MCF 10A (cell line): ENCODE measurements at regions not wholly inside any gene's neighbourhood (a gene's known extent, or its start where the extent isn't known, plus 50 kb on each side); places are given as distances from the start of the nearest gene placed in this dataset.

Source experiments
- BruUV-seq: library from RNA; stranded (reverse); fragments of 400-500 nt; replicated peaks from 2 replicates; lab custom pipeline; 2021; lab: Mats Ljungman, UMichigan
- CTCF ChIA-PET: fragments of 300-600 bp; sonication (Branson Sonifier 250); formaldehyde crosslinking; extraction: SDS; loops from one replicate; lab custom pipeline; 2021; ENCODE audit warnings: antibody characterized with exemption, inconsistent platforms; lab: Yijun Ruan, JAX
- POLR2A ChIA-PET: fragments of 300-600, 350-650 bp; sonication (Branson Sonifier 250); formaldehyde crosslinking; extraction: SDS; loops from one replicate; lab custom pipeline; 2020; ENCODE audit warnings: antibody characterized with exemption, inconsistent platforms; lab: Yijun Ruan, JAX
- DNase-seq: peaks from one replicate; pipeline ENCODE4 v3.0.0-alpha.2; 2018; ENCODE audit not compliant: unreplicated experiment
- H3K27ac Mint-ChIP-seq: one replicate; pipeline ENCODE4 v1.8.0; 2022; ENCODE audit warnings: mild to moderate bottlenecking, low read depth, mixed read lengths; ENCODE audit not compliant: unreplicated experiment
- H3K27me3 Mint-ChIP-seq: one replicate; pipeline ENCODE4 v1.8.0; 2022; ENCODE audit warnings: mixed read lengths; ENCODE audit not compliant: insufficient read depth, unreplicated experiment
- H3K36me3 Mint-ChIP-seq: one replicate; pipeline ENCODE4 v1.8.0; 2022; ENCODE audit warnings: mild to moderate bottlenecking, moderate library complexity, mixed read lengths; ENCODE audit not compliant: insufficient read depth, unreplicated experiment
- H3K4me1 Mint-ChIP-seq: one replicate; pipeline ENCODE4 v1.8.0; 2022; ENCODE audit warnings: mixed read lengths; ENCODE audit not compliant: insufficient read depth, unreplicated experiment
- H3K4me3 Mint-ChIP-seq: one replicate; pipeline ENCODE4 v1.8.0; 2022; ENCODE audit warnings: mild to moderate bottlenecking, moderate library complexity, mixed read lengths; ENCODE audit not compliant: unreplicated experiment
- H3K9me3 Mint-ChIP-seq: one replicate; pipeline ENCODE4 v1.8.0; 2022; ENCODE audit warnings: mixed read lengths; ENCODE audit not compliant: unreplicated experiment
- CTCF ChIP-seq: fragments of 200-600 bp; IDR thresholded peaks from one replicate; pipeline ENCODE4 v1.8.0; 2022; ENCODE audit warnings: antibody characterized with exemption, mild to moderate bottlenecking; ENCODE audit not compliant: unreplicated experiment
- intact Hi-C: fragments of 100-400 bp; cut with micrococcal nuclease; formaldehyde crosslinking; loops from 2 replicates; pipeline ENCODE4 v1.14.1; 2022

DNA sequence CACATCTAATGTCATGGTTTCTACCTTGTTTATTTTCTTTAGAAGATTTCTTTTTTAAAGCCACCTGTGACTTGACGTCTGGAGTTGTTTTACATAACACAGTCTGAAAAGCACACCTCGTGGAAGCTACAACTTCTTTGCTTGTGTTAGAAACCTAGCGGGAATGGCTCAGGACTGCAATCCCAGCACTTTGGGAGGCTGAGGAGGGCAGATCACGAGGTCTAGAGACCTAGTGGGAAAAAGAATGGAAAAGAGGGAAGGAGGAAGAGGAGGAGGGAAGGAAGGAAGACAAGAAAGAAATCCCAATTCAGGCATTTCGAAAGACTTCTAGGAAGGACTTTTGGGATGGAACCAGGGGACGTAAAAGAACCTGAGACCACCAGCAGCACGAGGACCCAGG, 146.3 kb upstream of the CELF2 start:
- TF ChIP-seq CTCF, result no peak
- ChIA-PET CTCF (no interaction called here), POLR2A (interaction anchor here (0.7 kb wide), 1 partner anchor 730 kb away, joined by 3 read pairs; no protein-coding TSS in a partner anchor)
- no peak for DNase-seq
- BruUV-seq, result no TSS peak
- Mint-ChIP-seq H3K4me1 (no peaks in the 10 kb centered on the region), H3K36me3 (no peaks in the 10 kb centered on the region), H3K4me3 (no peak overlapping the region), H3K9me3 (no peaks in the 10 kb centered on the region), H3K27ac (no peak overlapping the region), H3K27me3 (no peaks in the 10 kb centered on the region)
- intact Hi-C loops, result no loop called here

- Mint-ChIP-seq H3K27me3 (no peaks in the 10 kb centered on the region), H3K9me3 (no peaks in the 10 kb centered on the region), H3K4me3 (no peak overlapping the region), H3K36me3 (no peaks in the 10 kb centered on the region), H3K27ac (no peak overlapping the region), H3K4me1 (no peaks in the 10 kb centered on the region)
- DNase-seq, result no peak
- intact Hi-C loops, result no loop called here
- CTCF ChIA-PET, result interaction anchor here (0.7 kb wide), 1 partner anchor 10 kb away, joined by 3 read pairs; no protein-coding TSS in a partner anchor
- no TSS peak for BruUV-seq
- TF ChIP-seq CTCF, result no peak
- POLR2A ChIA-PET, result no interaction called here
These were observed 145.5 kb upstream of the CELF2 start for GRCh38 chr10:10872035-10872673.

DNA sequence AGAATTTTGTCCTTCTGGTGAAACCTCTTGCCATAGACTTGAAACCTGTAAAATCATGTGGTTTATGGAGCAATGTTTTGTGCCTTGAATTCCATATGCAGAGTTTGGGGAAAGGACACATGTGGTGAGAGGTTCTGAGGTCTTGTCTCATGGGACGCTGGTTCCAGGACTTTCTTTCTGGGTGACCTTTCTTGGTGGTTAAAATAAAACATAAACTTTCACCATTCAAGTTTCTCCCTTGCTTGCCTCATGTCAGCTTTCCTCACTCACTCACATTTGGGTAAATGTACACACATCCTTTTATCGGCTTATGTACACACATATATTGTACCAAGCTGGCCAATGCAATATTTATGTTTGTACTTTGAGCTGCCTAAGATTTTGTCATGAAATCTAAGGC, 144.9 kb upstream of the CELF2 start:
- ChIA-PET CTCF (no interaction called here), POLR2A (no interaction called here)
- no peaks in the 10 kb centered on the region for H3K4me1 Mint-ChIP-seq

GRCh38 chr10:10873289-10873688, 144.4 kb upstream of the CELF2 start:
- no peaks in the 10 kb centered on the region for H3K9me3 Mint-ChIP-seq
- H3K4me1 Mint-ChIP-seq, result no peaks in the 10 kb centered on the region
- H3K27ac Mint-ChIP-seq, result no peak overlapping the region
- H3K4me3 Mint-ChIP-seq, result no peak overlapping the region
- intact Hi-C loops, result no loop called here
- DNase-seq, result no peak
- no peaks in the 10 kb centered on the region for H3K36me3 Mint-ChIP-seq
- ChIA-PET POLR2A (interaction anchor here (0.7 to 1.0 kb wide), 2 partner anchors 12 to 58 kb away, joined by 3 to 4 read pairs; no protein-coding TSS in a partner anchor), CTCF (no interaction called here)
- H3K27me3 Mint-ChIP-seq, result no peaks in the 10 kb centered on the region
- no TSS peak for BruUV-seq
- no peak for TF ChIP-seq CTCF

More for the DNA sequence above, 144.9 kb upstream of the CELF2 start:
- Mint-ChIP-seq H3K27me3 (no peaks in the 10 kb centered on the region), H3K36me3 (no peaks in the 10 kb centered on the region), H3K9me3 (no peaks in the 10 kb centered on the region), H3K4me3 (no peak overlapping the region), H3K27ac (no peak overlapping the region)
- no TSS peak for BruUV-seq
- intact Hi-C loops, result no loop called here
- TF ChIP-seq CTCF, result no peak
- DNase-seq, result no peak
